Neural crest cell (in vitro differentiated cells): ENCODE measurements at regions not wholly inside any gene's neighbourhood (a gene's known extent, or its start where the extent isn't known, plus 50 kb on each side); places are given as distances from the start of the nearest gene placed in this dataset.
"Not testable (repeated sequence)": the region's sequence is repeated elsewhere in the genome, so short reads cannot be mapped to it uniquely, and the experiment has no call there.

ENCODE experiments used
- DNase-seq: peaks from one replicate; pipeline ENCODE4 v3.0.0; 2021; ENCODE audit warnings: low read depth, mixed read lengths, low spot score
- H3K27ac Mint-ChIP-seq: one replicate; pipeline ENCODE4 v1.8.0; 2021; ENCODE audit warnings: mild to moderate bottlenecking, mixed read lengths; ENCODE audit not compliant: unreplicated experiment
- H3K27me3 Mint-ChIP-seq: 2 replicates; pipeline ENCODE4 v1.8.0; 2021; ENCODE audit warnings: low read depth, mild to moderate bottlenecking, mixed read lengths
- H3K36me3 Mint-ChIP-seq: 2 replicates; pipeline ENCODE4 v1.8.0; 2021; ENCODE audit warnings: low read depth, mild to moderate bottlenecking, mixed read lengths
- H3K4me1 Mint-ChIP-seq: 2 replicates; pipeline ENCODE4 v1.8.0; 2021; ENCODE audit warnings: mixed read lengths
- H3K4me3 Mint-ChIP-seq: one replicate; pipeline ENCODE4 v1.8.0; 2021; ENCODE audit warnings: mild to moderate bottlenecking, mixed read lengths
- H3K9me3 Mint-ChIP-seq: 2 replicates; pipeline ENCODE4 v1.8.0; 2021; ENCODE audit warnings: mixed read lengths
- TF ChIP-seq, protein P1 (sequence below): fragments of 200-600 bp; sonication (generic); conservative IDR thresholded peaks from 2 replicates; pipeline ENCODE4 v1.5.0; 2021; ENCODE audit warnings: antibody characterized with exemption, mild to moderate bottlenecking

DNA sequence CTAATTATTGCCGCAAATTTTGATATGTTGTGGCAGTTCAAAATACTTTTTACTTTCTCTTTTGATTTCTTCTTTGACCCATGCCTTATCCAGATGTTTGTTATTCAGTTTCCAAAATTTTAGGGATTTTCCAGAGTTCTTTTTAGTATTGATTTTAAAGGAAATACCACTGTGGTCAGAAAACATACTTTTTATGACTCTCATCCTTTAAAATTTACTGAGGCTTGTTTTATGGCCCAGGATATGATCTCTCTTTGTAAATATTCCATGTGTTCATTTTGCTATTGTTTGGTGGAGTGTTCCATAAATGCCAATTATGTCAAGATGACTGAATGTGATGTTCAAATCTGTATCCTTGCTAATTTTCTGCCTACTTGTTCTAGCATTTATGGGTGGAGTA, 272.3 kb upstream of the DIPK2B start:
- DNase-seq = no peak
- H3K36me3 Mint-ChIP-seq = peaks cover 4% of the 10 kb centered on the region
- TF ChIP-seq, protein P1, sequence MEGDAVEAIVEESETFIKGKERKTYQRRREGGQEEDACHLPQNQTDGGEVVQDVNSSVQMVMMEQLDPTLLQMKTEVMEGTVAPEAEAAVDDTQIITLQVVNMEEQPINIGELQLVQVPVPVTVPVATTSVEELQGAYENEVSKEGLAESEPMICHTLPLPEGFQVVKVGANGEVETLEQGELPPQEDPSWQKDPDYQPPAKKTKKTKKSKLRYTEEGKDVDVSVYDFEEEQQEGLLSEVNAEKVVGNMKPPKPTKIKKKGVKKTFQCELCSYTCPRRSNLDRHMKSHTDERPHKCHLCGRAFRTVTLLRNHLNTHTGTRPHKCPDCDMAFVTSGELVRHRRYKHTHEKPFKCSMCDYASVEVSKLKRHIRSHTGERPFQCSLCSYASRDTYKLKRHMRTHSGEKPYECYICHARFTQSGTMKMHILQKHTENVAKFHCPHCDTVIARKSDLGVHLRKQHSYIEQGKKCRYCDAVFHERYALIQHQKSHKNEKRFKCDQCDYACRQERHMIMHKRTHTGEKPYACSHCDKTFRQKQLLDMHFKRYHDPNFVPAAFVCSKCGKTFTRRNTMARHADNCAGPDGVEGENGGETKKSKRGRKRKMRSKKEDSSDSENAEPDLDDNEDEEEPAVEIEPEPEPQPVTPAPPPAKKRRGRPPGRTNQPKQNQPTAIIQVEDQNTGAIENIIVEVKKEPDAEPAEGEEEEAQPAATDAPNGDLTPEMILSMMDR = no peak
- no peak overlapping the region for H3K27ac Mint-ChIP-seq
- no peaks in the 10 kb centered on the region for H3K4me1 Mint-ChIP-seq
- no peak overlapping the region for H3K4me3 Mint-ChIP-seq
- peaks cover 21% of the 10 kb centered on the region for H3K9me3 Mint-ChIP-seq
- H3K27me3 Mint-ChIP-seq = no peaks in the 10 kb centered on the region

DNA sequence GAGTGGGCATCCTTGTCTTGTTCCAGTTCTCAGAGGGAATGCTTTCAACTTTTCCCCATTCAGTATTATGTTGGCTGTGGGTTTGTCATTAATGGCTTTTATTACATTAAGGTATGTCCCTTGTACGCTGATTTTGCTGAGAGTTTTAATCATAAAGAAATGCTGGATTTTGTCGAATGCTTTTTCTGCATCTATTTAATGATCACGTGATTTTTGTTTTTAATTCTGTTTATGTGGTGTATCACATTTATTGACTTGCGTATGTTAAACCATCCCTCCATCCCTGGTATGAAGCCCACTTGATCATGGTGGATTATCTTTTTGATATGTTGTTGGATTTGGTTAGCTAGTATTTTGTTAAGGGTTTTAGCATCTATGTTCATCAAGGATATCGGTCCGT, 266.9 kb upstream of the DIPK2B start:
- DNase-seq, H3K27ac Mint-ChIP-seq, H3K27me3 Mint-ChIP-seq, H3K4me1 Mint-ChIP-seq, H3K4me3 Mint-ChIP-seq: not testable (repeated sequence)
- H3K36me3 Mint-ChIP-seq = peaks cover 11% of the 10 kb centered on the region
- peaks cover 37% of the 10 kb centered on the region for H3K9me3 Mint-ChIP-seq

DNA sequence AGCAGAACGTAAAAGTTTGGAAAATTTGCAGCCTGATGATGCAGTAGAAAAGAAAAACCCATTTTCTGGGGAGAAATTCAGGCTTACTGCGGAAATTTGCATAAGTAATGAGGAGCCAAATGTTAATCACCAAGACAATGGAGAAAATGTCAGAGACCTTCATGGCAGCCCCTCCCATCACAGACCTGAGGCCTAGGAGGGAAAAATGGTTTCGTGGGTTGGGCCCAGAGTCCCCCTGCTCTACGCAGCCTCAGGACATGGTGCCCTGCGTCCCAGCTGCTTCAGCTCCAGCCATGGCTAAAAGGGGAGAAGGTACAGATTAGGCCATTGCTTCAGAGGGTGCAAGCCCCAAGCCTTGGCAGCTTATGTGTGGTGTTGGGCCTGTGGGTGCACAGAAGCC, 255.1 kb upstream of the DIPK2B start:
- not testable (repeated sequence) for H3K27ac Mint-ChIP-seq, H3K36me3 Mint-ChIP-seq, H3K4me3 Mint-ChIP-seq, H3K27me3 Mint-ChIP-seq, DNase-seq
- H3K4me1 Mint-ChIP-seq = peaks cover 21% of the 10 kb centered on the region
- H3K9me3 Mint-ChIP-seq = peaks cover 34% of the 10 kb centered on the region

DNA sequence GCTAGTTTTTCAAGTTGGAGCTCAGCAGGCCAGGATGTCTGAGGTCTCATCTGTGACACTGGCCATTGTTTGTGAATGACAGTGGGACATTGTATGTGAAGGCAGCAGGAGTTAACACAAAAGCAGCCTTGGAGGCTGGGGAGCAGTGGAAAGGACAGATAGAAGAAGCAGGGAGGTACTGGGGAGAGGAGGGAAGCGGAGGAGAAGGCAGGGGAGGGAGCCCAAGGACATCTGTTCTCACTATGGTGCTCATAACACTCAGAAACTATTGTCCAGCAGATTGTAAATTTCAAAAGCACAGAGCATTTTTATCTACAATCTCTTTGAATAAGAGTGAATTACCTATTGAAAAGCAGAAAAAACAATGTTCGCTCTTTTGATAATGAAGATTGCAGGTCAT, 253.6 kb upstream of the DIPK2B start:
- H3K27ac Mint-ChIP-seq = no peak overlapping the region
- H3K4me3 Mint-ChIP-seq = no peak overlapping the region
- H3K27me3 Mint-ChIP-seq = no peaks in the 10 kb centered on the region
- H3K4me1 Mint-ChIP-seq = peaks cover 21% of the 10 kb centered on the region
- peaks cover 9% of the 10 kb centered on the region for H3K36me3 Mint-ChIP-seq
- peaks cover 27% of the 10 kb centered on the region for H3K9me3 Mint-ChIP-seq
- TF ChIP-seq, protein P1 = no peak
- DNase-seq = no peak

DNA sequence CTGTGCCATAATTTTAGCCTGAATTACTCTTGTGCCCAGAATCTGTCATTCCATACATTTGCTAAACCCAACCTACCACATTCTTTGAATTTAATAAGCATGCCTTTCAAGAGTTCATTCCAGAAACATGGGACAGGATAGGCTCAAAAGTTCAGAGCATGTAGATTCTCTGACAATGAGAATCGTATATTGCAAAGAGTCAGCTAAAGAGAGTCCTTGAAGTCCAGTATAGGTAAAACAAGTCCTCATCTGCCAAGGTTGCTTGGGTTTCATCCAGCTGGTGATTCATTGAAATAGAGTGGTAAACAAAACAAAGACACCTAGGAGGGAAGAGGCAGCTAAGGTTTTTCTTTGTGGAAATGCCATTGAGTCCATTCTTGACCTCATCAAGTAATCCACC, 249.3 kb upstream of the DIPK2B start:
- H3K4me1 Mint-ChIP-seq = peaks cover 16% of the 10 kb centered on the region
- H3K27ac Mint-ChIP-seq = no peak overlapping the region
- DNase-seq = no peak
- H3K27me3 Mint-ChIP-seq = no peaks in the 10 kb centered on the region
- TF ChIP-seq, protein P1 = no peak
- peaks cover 2% of the 10 kb centered on the region for H3K36me3 Mint-ChIP-seq
- H3K4me3 Mint-ChIP-seq = no peak overlapping the region
- H3K9me3 Mint-ChIP-seq = peaks cover 5% of the 10 kb centered on the region

DNA sequence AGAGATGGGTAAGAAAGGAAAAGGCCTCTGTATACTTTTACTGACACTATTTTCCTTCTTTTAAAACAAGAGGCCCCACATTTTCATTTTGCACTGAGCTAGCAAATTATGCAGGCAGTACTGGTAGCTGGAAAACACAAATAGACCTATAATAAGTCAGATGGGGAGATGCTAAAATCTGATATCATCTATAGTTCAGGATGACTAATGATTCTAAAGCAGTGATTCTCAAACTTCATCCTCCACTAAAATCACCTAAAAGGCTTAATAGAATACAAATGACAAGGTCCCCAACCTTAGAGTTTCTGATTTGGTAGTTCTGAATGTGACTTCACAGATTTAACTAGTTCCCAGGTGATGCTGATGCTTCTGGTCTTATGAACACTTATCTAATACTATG, 247.3 kb upstream of the DIPK2B start:
- TF ChIP-seq, protein P1 = no peak

DNA sequence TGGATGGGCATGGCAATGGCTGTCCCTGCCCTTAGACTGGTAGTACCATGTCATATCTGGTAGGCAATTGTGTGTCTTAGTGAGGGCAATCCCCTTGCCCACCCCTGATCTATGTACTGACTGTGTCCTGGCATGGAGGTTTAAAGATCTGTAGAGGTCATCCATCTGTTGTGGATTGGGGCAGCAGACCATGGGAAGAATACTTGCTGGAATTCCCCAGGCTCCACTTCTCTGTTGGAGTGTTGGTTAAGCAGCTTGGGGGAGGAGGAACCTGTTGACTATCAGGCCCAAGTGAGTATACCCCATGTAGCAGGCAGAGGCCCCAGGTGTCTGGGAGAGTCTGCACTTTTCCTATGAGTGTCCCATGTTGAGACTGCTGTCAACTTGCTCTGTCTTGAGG, 246.7 kb upstream of the DIPK2B start:
- H3K27me3 Mint-ChIP-seq = no peaks in the 10 kb centered on the region
- no peak overlapping the region for H3K27ac Mint-ChIP-seq
- H3K4me1 Mint-ChIP-seq = no peaks in the 10 kb centered on the region
- peaks cover 12% of the 10 kb centered on the region for H3K9me3 Mint-ChIP-seq
- no peaks in the 10 kb centered on the region for H3K36me3 Mint-ChIP-seq
- TF ChIP-seq, protein P1 = no peak
- no peak overlapping the region for H3K4me3 Mint-ChIP-seq
- no peak for DNase-seq

More for the DNA sequence above, 247.3 kb upstream of the DIPK2B start:
- Mint-ChIP-seq H3K27me3 (no peaks in the 10 kb centered on the region), H3K36me3 (no peaks in the 10 kb centered on the region), H3K27ac (no peak overlapping the region), H3K4me3 (no peak overlapping the region), H3K9me3 (peaks cover 9% of the 10 kb centered on the region), H3K4me1 (no peaks in the 10 kb centered on the region)
- DNase-seq = no peak
